MM.1S (cell line): ENCODE measurements at regions not wholly inside any gene's neighbourhood (a gene's known extent, or its start where the extent isn't known, plus 50 kb on each side); places are given as distances from the start of the nearest gene placed in this dataset.

Source experiments
- DNase-seq: peaks from one replicate; pipeline ENCODE4 v3.0.0-alpha.2; 2015
- H2AFZ ChIP-seq: fragments of 300-600 bp; sonication (generic); 2 replicates; pipeline ENCODE4 v1.6.0; 2016; ENCODE audit warnings: antibody characterized with exemption, low read length
- H3F3A ChIP-seq: fragments of 300-600 bp; sonication (generic); 2 replicates; pipeline ENCODE4 v1.6.1; 2016; ENCODE audit warnings: mild to moderate bottlenecking, antibody characterized with exemption, low read length, moderate library complexity, mixed read lengths; ENCODE audit not compliant: insufficient read depth
- H3K27ac ChIP-seq: fragments of 300-600 bp; sonication (generic); 2 replicates; pipeline ENCODE4 v1.5.1; 2016; ENCODE audit warnings: mild to moderate bottlenecking, low read length
- H3K27me3 ChIP-seq: fragments of 300-600 bp; sonication (generic); replicated peaks from 2 replicates; pipeline ENCODE4 v1.6.0; 2016; ENCODE audit warnings: low read length; ENCODE audit not compliant: insufficient read depth
- H3K36me3 ChIP-seq: fragments of 300-600 bp; sonication (generic); replicated peaks from 2 replicates; pipeline ENCODE4 v1.6.1; 2016; ENCODE audit warnings: mild to moderate bottlenecking, low read length, mixed read lengths; ENCODE audit not compliant: insufficient read depth
- H3K4me1 ChIP-seq: fragments of 300-600 bp; sonication (generic); 2 replicates; pipeline ENCODE4 v1.6.1; 2016; ENCODE audit warnings: low read length, mixed read lengths
- H3K4me2 ChIP-seq: fragments of 300-600 bp; sonication (generic); 2 replicates; pipeline ENCODE4 v1.6.0; 2016; ENCODE audit warnings: low read depth, low read length
- H3K4me3 ChIP-seq: fragments of 300-600 bp; sonication (generic); 2 replicates; pipeline ENCODE4 v1.5.1; 2016; ENCODE audit warnings: low read length, mixed read lengths
- H3K79me2 ChIP-seq: fragments of 300-600 bp; sonication (generic); 2 replicates; pipeline ENCODE4 v1.6.1; 2016; ENCODE audit warnings: mixed run types, low read length, mixed read lengths
- H3K9ac ChIP-seq: fragments of 300-600 bp; sonication (generic); 2 replicates; pipeline ENCODE4 v1.6.1; 2016; ENCODE audit warnings: low read length, mixed read lengths
- H3K9me2 ChIP-seq: fragments of 300-600 bp; sonication (generic); replicated peaks from 2 replicates; pipeline ENCODE4 v1.6.1; 2016; ENCODE audit warnings: mild to moderate bottlenecking, low read length, mixed read lengths; ENCODE audit not compliant: insufficient read depth
- H3K9me3 ChIP-seq: fragments of 300-600 bp; sonication (generic); replicated peaks from 2 replicates; pipeline ENCODE4 v1.6.1; 2016; ENCODE audit warnings: mild to moderate bottlenecking, low read length, mixed read lengths; ENCODE audit not compliant: insufficient read depth
- H4K20me1 ChIP-seq: fragments of 300-600 bp; sonication (generic); 2 replicates; pipeline ENCODE4 v1.6.1; 2016; ENCODE audit warnings: mild to moderate bottlenecking, low read length, moderate library complexity, mixed read lengths; ENCODE audit not compliant: insufficient read depth
- EZH2 ChIP-seq: fragments of 300-600 bp; sonication (generic); optimal IDR thresholded peaks from 2 replicates; pipeline ENCODE3; 2017; ENCODE audit warnings: low read depth, mild to moderate bottlenecking, antibody characterized with exemption, low read length, mixed read lengths
- EZH2phosphoT487 ChIP-seq: fragments of 300-600 bp; sonication (generic); IDR thresholded peaks from 2 replicates; pipeline ENCODE4 v1.6.1; 2018; ENCODE audit warnings: antibody characterized with exemption, low read length
- TF ChIP-seq, protein P1 (sequence below): fragments of 300-600 bp; sonication (generic); IDR thresholded peaks from 2 replicates; pipeline ENCODE4 v1.5.1; 2016; ENCODE audit warnings: antibody characterized with exemption, low read length, mixed read lengths

DNA sequence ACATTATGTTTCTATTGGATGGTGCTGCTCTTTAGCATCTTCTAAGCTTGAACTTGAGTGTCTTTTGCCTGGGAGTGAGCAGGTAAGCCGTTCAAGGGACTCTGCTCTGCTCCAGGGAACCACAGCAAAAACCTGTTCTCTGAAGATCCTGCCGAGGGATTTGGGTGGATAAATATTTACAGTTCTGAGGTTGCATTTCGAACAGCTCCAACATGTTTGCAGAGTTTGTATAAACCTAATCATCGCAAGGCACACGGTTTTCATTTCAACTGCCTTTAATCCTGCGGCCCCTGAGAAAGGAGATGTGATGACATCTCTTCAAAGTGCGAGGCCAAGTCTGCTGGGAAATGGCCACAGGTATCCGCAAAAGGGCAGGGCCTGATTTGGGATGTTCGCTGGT lies 293.4 kb downstream of the TFAP2C start:
- Histone ChIP-seq H3K4me2 (no peak overlapping the region), H4K20me1 (no peaks in the 10 kb centered on the region), H3K9me2 (no peaks in the 10 kb centered on the region), H3K27ac (no peak overlapping the region), H2AFZ (no peak overlapping the region), H3F3A (no peaks in the 10 kb centered on the region), H3K36me3 (no peaks in the 10 kb centered on the region), H3K9me3 (no peaks in the 10 kb centered on the region), H3K27me3 (no peaks in the 10 kb centered on the region), H3K79me2 (no peaks in the 10 kb centered on the region), H3K4me3 (no peak overlapping the region), H3K4me1 (no peaks in the 10 kb centered on the region), H3K9ac (no peak overlapping the region)
- DNase-seq, result no peak
- TF ChIP-seq EZH2phosphoT487, result no peak
- no peak for TF ChIP-seq EZH2

DNA sequence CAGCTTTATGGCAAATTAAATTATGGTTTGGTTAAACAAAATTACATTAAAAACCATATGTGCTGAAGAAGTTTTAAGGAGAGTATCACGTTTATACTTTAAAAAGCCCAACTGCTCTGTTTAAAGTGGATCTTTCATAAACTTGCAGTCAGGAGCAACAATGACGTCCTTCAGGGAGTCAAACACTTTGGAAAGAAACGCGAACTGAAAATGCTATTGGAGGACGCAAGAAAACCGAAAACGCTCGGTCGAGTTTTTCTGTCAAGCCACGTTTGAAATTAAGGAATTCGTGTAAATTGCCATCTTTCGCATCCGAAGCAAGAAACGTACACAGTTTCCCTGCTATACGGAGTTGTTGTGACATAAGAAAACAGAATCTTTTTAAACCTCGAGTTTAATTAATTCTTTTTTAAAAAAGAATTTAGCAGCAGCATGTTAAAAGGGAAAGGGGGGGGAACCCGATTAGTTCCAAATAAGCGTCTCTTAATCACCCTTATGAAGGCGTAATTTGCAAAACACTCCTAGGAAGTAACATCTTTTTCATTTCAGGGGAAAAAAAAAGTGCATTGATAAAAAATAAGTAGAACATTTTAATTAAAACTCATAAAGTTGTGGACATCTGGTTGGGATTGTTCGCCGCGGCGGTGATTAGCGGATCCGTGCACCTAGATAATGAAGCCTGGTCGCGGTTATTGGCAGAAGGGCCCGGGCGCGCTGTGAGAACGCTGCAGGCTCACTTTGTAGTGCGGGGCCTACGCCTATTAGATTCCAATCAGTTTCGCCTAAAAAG lies 295.4 kb downstream of the TFAP2C start:
- no peak overlapping the region for H3K9ac ChIP-seq
- TF ChIP-seq, protein P1, sequence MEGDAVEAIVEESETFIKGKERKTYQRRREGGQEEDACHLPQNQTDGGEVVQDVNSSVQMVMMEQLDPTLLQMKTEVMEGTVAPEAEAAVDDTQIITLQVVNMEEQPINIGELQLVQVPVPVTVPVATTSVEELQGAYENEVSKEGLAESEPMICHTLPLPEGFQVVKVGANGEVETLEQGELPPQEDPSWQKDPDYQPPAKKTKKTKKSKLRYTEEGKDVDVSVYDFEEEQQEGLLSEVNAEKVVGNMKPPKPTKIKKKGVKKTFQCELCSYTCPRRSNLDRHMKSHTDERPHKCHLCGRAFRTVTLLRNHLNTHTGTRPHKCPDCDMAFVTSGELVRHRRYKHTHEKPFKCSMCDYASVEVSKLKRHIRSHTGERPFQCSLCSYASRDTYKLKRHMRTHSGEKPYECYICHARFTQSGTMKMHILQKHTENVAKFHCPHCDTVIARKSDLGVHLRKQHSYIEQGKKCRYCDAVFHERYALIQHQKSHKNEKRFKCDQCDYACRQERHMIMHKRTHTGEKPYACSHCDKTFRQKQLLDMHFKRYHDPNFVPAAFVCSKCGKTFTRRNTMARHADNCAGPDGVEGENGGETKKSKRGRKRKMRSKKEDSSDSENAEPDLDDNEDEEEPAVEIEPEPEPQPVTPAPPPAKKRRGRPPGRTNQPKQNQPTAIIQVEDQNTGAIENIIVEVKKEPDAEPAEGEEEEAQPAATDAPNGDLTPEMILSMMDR, result no peak
- TF ChIP-seq EZH2 (no peak), EZH2phosphoT487 (no peak)
- H3K4me1 ChIP-seq, result no peaks in the 10 kb centered on the region
- H3K9me3 ChIP-seq, result no peaks in the 10 kb centered on the region
- no peaks in the 10 kb centered on the region for H3F3A ChIP-seq
- H3K79me2 ChIP-seq, result no peaks in the 10 kb centered on the region
- no peak for DNase-seq
- no peaks in the 10 kb centered on the region for H4K20me1 ChIP-seq
- no peak overlapping the region for H2AFZ ChIP-seq
- no peak overlapping the region for H3K4me2 ChIP-seq
- H3K27ac ChIP-seq, result no peak overlapping the region
- H3K36me3 ChIP-seq, result no peaks in the 10 kb centered on the region
- no peak overlapping the region for H3K4me3 ChIP-seq
- no peaks in the 10 kb centered on the region for H3K27me3 ChIP-seq
- no peaks in the 10 kb centered on the region for H3K9me2 ChIP-seq

DNA sequence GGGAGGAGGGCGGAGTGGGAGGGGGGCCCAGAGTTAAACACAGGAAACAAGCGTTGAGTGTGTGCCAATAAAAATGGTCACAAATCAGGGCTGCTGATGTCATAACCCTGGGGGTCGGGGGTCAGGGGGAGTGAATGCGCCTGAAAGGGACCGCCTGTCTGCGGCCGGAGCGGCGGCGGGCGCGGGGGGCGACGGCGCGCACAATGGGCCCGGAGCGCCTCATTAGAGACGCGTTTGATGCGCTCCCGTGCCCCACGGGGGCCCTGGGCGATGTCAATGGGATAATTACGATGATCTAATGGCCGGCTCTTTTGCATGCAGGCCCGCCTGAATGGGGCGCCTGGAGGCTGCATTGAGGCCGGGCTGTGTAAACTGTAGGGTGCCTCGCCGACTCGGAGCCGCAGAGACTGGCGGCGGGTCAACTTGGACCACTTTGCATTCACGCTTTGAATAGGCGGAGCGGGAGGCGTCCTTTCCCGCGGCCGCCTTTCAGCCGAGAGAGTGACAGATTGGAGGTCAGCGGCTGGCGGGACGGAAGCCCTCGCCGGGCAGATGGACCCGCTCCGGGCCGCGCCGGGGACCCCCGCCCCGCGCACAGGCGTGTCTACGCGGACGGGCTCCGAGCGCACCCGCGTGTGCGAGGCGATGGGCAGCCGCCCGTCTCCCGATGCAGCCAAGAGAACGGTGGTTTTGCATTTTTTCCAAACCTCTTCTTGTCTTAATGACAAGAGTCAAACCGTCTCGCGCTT lies 296.1 kb downstream of the TFAP2C start:
- DNase-seq, result no peak
- Histone ChIP-seq H3K9ac (no peak overlapping the region), H3F3A (no peaks in the 10 kb centered on the region), H3K79me2 (no peaks in the 10 kb centered on the region), H3K27me3 (no peaks in the 10 kb centered on the region), H3K4me2 (no peak overlapping the region), H4K20me1 (no peaks in the 10 kb centered on the region), H3K4me3 (no peak overlapping the region), H3K4me1 (no peaks in the 10 kb centered on the region), H3K9me2 (no peaks in the 10 kb centered on the region), H3K27ac (no peak overlapping the region), H2AFZ (no peak overlapping the region), H3K9me3 (no peaks in the 10 kb centered on the region), H3K36me3 (no peaks in the 10 kb centered on the region)
- TF ChIP-seq, protein P1, result no peak
- TF ChIP-seq EZH2phosphoT487 (no peak), EZH2 (no peak)

DNA sequence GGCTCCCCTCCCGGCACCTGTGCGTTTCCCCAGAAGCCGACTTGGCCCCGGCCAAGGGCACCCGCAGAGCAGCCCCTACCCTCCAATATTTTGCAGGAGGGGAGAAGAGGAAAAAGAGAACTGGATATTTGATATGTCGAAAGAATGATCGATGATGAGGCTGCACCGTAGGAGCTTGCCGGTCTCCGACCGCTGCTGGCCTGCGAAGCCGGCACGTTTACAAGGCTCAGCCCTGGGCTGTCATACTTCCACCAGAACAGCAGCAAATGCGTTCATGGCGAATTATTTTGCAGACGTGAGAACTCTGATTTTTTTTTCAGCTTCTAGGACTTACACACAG lies 296.7 kb downstream of the TFAP2C start:
- Histone ChIP-seq H2AFZ (no peak overlapping the region), H3K9ac (no peak overlapping the region), H3F3A (no peaks in the 10 kb centered on the region), H3K27me3 (no peaks in the 10 kb centered on the region), H3K4me2 (no peak overlapping the region), H3K4me1 (no peaks in the 10 kb centered on the region), H4K20me1 (no peaks in the 10 kb centered on the region), H3K27ac (no peak overlapping the region), H3K79me2 (no peaks in the 10 kb centered on the region), H3K36me3 (no peaks in the 10 kb centered on the region), H3K9me3 (no peaks in the 10 kb centered on the region), H3K4me3 (no peak overlapping the region), H3K9me2 (no peaks in the 10 kb centered on the region)
- no peak for DNase-seq
- TF ChIP-seq, protein P1, result no peak
- TF ChIP-seq EZH2phosphoT487 (no peak), EZH2 (no peak)
